HG03575 (cell line): ENCODE measurements at regions not wholly inside any gene's neighbourhood (a gene's known extent, or its start where the extent isn't known, plus 50 kb on each side); places are given as distances from the start of the nearest gene placed in this dataset.

Experiments
- ATAC-seq: cut with Tn5 transposase; IDR thresholded peaks from one replicate; pipeline ENCODE4 v1.9.1; 2021; ENCODE audit not compliant: unreplicated experiment, insufficient number of reproducible peaks, low FRiP score; ENCODE audit errors: extremely low read depth

GRCh38 chr2:41735006-41735405, 312.8 kb upstream of the PKDCC start:
- ATAC-seq = no peak

GRCh38 chr2:41735476-41735875, 312.3 kb upstream of the PKDCC start:
- ATAC-seq = no peak

- ATAC-seq = peak; percentile 96
Measured at GRCh38 chr2:41736105-41736567, 311.7 kb upstream of the PKDCC start.

- ATAC-seq = peak; percentile 8
Measured at GRCh38 chr2:41736586-41736985, 311.2 kb upstream of the PKDCC start.

- ATAC-seq = no peak
Measured at GRCh38 chr2:41737888-41738287, 309.9 kb upstream of the PKDCC start.

- ATAC-seq = peak; percentile 91
Measured at GRCh38 chr2:41741951-41742595, 305.7 kb upstream of the PKDCC start.

- ATAC-seq = no peak
Measured at GRCh38 chr2:41743324-41743723, 304.5 kb upstream of the PKDCC start.

- no peak for ATAC-seq
Measured at GRCh38 chr2:41750829-41751228, 297.0 kb upstream of the PKDCC start.

- ATAC-seq = no peak
Measured at GRCh38 chr2:41759880-41760279, 287.9 kb upstream of the PKDCC start.

GRCh38 chr2:41763141-41763540, 284.7 kb upstream of the PKDCC start:
- no peak for ATAC-seq

GRCh38 chr2:41764131-41764530, 283.7 kb upstream of the PKDCC start:
- ATAC-seq = no peak

- no peak for ATAC-seq
Measured at GRCh38 chr2:41764919-41765318, 282.9 kb upstream of the PKDCC start.

GRCh38 chr2:41768310-41768709, 279.5 kb upstream of the PKDCC start:
- no peak for ATAC-seq

- no peak for ATAC-seq
Measured at GRCh38 chr2:41771710-41772109, 276.1 kb upstream of the PKDCC start.

GRCh38 chr2:41772697-41773096, 275.1 kb upstream of the PKDCC start:
- ATAC-seq = no peak

- ATAC-seq = no peak
Measured at GRCh38 chr2:41774011-41774605, 273.7 kb upstream of the PKDCC start.

GRCh38 chr2:41775366-41776025, 272.3 kb upstream of the PKDCC start:
- ATAC-seq = no peak

GRCh38 chr2:41779888-41780287, 267.9 kb upstream of the PKDCC start:
- no peak for ATAC-seq

GRCh38 chr2:41782306-41783158, 265.3 kb upstream of the PKDCC start:
- no peak for ATAC-seq
